ENCODE measurements at regions not wholly inside any gene's neighbourhood (a gene's known extent, or its start where the extent isn't known, plus 50 kb on each side); places are given as distances from the start of the nearest gene placed in this dataset.
"Not testable (repeated sequence)": the region's sequence is repeated elsewhere in the genome, so short reads cannot be mapped to it uniquely, and the experiment has no call there.

DNA sequence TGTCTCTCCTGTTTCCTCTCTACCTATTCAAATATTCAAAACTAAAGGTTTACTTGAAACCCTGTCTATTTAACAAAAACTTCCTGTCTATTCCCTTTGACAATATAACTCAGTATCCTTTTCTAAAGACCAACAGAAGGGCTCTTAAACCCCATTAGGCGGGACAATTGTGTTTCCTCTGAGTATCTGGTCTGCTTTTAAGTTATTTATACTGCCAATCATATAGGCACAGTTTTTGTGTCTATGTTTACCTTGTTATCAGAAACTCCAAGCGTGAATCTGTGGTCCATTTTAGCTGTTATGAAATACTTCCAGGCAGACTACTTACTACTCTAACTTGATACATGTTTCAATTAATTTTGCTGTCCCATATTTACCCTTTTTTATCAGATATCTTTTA, 350.0 kb upstream of the CTSO start:
- no peak for FAIRE-seq

DNA sequence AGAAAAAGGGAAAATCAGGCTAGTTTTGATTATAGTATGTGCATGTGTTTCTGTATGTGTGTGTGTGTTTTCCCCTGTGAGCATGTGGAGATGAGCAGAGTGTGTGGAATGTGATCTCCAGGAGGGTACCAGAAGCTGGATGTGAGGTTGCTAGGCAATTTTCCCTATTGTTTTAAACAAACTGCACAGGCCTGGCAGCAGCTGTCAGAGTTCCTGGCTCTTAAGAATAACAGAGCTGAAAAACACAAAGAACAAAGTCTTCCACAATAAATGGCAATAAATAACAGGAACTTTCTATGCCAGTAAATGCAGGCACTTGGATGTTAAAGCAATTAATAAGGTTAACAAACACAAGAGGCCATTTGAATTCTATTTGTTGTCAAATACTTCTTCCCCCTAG, 344.6 kb upstream of the CTSO start:
- FAIRE-seq, result peak; percentile 94

DNA sequence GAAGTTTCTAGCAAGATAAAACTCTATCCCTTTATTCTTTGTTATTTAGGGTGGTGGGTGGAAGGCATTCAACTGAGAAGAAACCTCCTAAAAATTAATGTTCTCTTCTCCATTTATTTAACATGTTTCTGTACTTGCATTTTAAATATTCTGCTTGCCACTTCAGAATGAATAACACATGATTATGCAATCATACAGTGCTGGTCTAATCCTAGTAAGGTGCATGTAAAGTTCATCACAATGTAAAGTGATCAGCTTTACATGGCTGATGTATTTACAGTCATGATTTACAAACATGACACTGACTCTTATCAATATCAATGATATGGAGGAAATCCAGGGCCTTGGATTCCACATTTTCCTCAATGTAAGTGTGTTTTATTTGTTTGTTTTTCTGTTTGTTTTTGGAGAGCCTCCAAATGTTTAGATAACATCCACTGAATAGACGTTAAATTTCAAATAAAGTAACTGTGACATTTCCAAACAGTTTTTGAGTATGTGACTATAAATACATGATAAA, 342.1 kb upstream of the CTSO start:
- FAIRE-seq, result peak; percentile 45

DNA sequence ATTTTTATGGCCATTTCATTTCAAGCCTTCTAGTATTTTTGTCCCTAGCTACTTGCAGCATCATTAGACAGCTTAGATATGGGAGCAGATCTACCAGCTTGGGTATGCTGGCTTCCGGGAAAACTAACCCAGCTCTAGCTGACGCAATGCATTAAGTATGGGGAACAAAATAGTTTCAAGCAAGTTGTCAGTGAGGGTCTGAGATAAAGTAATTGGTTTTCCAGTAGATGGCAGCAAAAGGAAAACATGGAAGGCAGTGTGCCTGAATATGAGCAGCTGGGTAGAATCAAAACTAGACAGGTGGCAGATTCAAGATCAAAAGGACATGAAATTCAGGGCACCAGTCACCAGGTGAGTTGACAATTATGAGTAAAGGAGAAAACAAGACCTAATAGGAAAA, 340.9 kb upstream of the CTSO start:
- no peak for FAIRE-seq

DNA sequence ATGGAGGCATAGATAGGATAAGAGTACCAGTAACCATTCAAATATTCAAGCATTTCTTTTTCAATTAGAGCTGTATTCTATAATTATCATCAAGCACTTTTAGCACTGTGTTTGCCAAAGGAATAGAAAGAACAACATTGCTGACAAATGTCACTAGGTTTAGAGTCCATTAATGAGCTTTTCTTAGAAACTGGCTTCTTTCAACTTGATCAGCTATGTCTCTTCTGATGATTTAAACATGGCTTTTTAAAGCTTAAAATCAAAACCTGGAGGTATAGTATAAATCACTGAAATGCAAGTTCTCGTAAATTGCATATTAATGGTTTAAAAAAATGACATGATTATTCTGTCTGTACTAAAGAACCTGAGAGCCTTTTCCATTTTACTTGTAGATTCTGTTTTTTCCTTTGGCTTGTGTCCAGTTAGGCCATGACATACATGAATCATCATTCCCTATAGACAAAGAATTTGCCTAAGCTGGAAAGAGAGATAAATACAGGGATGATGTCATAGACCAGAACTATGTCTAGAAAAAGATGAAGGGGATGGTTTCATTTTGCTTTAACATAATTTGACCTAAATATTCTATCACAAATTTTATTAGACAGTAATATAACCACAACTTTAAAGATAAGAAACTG, 340.1 kb upstream of the CTSO start:
- FAIRE-seq, result no peak

DNA sequence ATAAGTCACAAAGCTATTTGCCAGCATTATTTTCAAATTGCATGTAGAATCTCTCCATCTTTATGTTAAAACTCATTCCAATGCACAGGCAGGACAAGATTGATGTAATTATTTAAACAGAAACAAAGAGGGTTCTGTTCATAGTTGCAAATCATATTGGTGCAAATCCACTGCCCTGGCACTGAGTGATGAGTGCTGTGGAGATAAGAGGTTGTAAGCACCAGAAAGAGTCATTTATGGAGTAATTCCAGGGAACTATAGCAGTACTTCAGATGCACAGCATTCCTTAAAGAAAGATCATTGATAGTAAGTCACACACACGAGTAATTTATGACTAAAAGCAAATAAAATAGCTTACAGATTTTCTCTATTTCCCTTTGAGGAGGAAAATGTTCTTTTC, 337.7 kb upstream of the CTSO start:
- no peak for FAIRE-seq

DNA sequence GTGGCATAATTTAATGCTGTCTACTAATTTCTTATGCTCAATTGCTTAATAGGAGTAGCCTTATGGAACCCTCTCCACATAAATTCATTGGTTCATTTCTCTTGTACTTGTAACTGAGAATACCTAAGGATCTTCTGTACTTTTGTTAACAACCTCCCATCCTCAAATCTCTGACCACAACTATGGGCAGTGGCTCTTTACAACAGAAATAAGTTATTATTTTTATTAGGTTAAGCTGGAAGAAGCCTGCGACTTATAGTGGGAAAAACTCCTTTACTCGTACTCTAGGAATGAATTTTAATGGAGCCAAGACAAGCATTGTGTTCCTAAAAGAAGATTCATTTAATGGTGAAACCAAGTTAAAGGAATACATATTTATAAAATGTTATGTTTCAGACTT, 337.1 kb upstream of the CTSO start:
- no peak for FAIRE-seq

DNA sequence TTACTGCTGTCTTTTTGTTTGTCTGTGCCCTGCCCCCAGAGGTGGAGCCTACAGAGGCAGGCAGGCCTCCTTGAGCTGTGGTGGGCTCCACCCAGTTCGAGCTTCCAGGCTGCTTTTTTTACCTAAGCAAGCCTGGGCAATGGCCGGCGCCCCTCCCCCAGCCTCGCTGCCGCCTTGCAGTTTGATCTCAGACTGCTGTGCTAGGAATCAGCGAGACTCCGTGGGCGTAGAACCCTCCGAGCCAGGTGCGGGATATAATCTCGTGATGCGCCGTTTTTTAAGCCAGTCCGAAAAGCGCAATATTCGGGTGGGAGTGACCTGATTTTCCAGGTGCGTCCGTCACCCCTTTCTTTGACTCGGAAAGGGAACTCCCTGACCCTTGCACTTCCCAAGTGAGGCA, 336.4 kb upstream of the CTSO start:
- FAIRE-seq, result not testable (repeated sequence)

DNA sequence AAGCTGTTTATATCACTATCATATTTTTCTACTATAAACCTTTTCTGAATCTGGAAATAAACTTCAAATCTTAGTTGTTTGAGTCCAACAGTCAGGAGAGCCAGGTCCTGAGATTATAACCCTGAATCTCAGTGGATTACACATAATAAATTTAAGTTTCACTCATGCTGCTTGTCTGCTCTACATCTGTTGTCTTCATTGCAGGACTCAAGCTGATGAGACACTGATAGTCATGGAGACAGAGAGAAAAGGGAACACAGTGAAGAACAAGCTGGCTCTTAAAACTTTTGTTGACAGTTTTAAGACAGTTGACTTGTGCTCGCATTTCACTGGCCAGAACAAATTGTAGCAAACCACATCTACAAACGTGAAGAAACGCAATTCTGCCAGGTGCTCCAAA, 327.0 kb upstream of the CTSO start:
- no peak for FAIRE-seq

DNA sequence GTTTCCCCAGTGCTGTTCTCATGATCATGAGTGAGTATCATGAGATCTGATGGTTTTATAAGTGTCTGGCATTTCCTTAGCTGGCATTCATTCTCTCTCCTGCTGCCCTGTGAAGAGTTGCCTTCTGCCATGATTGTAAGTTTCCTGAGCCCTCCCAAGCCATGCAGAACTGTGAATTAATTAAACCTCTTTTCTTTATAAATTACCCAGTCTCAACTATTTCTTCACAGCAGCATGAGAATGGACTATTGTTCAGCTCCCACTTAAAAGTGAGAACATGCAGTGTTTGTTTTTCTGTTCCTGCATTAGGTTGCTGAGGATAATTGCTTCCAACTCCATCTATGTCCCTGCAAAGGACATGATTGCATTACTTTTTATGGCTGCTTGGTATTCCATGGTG, 311.7 kb upstream of the CTSO start:
- FAIRE-seq, result no peak

DNA sequence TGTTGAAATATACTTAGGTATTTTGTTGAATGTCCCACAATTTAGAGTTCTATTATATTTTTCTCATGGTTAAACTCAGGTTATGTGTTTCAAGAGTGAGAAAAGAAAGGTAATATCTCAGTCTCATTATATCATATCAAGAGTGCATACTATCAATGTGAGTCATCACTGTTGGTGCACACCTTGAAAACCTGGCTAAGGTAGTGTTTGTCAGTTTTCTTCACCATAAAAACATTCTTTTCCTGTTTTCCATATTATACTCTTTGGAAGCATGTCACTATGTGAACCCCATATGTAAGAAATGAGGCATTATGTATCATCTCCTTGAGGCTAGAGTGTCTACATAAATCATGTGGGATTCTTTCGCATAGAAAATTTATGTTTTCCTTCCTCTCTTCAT, 307.6 kb upstream of the CTSO start:
- no peak for FAIRE-seq

DNA sequence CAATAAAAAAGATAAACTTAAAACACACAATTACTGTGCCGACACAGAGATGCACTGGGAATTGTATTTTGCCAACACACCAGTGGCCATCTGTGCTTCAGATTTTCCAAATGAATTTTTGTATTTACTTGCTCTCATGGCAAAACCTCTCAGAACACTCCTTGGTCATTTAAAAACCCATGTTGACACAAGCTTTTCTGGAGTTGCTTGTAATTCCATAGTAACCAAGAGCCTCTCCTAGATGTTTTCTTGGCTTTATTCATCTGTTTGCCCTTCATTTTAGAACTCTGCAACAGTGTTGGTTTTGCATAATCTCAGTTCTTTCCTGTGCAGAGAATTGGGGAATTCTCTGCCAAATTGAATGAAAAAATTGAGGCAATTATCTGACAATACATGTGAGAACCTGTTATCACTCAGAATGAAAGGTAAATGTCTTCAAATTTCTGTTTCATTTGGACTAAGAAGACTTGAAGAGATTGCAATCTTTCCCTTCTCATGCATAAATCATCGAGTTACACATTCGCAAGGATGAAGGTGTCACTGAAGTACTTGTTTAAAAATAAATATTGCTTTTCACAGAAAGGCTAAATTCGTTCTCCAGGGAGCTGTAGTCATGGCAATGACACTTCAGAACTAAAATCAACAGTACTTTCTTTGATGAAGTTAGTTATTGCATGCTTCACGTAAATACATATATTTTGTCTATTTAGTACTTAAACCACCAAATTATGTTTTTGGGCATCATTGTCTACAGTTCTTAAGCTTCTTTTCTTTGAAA, 301.8 kb upstream of the CTSO start:
- peak; percentile 59 for FAIRE-seq

DNA sequence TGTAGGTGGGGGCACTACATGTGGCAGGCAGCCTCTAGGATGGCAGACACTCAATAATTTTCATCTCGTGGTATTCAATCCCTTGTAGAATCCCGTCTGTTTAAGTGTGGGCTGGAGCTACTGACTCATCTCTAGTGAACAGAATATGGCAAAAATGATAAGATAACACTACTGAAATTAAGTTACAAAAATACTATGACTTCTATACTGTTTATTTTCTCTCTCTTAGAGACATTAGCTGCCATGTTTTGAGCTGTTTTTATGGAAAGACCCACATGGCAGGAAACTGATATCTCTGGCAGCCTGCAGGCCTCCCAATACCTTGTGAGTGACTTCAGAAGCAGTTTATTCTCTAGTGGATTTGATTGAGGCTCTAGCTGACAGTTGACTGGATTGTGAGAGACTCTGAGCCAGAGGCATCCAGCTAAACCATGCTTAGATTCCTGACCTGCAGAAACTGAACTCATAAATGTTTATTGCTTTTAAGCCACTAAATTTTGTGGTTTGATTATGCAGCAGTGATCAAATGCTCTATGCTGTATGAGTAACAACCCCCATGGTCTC, 298.8 kb upstream of the CTSO start:
- FAIRE-seq, result no peak

DNA sequence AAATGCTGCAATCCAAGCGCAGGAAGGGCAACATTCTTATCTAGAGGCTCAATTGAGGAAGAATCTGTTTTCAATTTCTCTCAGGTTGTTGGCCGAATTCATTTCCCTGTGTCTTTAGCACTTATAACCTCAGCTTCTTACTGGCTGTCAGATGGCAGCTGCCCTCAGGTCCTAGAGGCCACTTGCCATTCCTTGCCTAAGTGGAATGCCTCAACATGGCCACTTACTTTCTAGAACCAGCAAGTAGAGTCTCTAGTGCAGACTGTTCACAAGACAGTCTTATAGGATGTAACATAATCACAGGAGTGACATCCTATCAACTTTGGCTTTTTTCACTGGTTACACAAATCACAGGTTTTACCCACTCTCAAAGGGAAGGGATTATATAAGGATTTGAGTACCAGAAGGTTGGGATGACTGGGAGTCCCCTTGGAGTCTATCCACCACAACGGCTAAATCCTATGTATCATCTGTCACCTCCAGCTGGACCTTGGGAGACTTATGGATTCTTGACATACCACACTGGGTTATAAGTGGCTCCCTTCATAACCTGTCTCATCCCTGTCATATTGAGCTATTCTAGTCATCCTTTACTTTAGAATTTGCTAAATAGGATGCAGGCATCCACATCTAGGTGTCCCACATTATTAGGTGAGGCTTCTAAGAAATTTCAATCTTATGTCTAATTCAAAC, 297.9 kb upstream of the CTSO start:
- no peak for FAIRE-seq

DNA sequence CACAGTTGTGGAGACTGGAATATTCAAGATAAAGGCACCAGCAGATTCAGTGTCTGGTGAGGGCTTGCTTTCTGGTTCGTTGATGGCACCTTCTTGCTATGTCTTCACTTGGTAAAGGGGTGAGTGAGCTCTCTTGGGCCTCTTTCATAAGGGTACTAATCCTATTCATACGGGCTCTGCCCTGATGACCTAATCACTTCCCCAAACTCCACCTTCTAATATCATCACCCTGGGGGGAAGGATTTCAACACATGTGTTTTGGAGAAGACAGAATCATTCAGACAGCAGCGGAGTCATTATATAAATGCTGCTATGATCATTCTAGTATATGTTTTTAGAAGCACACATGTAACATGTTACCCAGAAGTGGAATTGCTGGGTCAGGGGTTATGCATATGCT, 295.3 kb upstream of the CTSO start:
- FAIRE-seq, result no peak

DNA sequence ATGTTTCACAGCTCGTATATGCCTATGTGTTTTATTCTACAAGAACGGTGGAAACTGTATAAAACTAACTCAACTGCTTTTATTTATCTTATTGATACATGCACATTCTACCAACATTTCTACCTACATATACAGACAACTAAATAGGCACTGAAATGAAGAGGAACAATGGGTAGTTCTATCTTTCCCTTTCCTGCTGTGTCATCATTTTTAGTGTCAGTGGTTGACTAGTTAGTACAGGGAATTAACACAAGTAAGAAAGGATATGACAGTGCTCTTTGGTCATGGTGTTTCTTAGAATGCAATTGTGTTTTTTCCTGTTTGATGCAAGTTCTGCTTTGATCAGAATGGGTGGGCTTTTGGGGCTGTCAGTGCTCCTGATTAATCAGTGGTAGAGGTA, 293.8 kb upstream of the CTSO start:
- no peak for FAIRE-seq

DNA sequence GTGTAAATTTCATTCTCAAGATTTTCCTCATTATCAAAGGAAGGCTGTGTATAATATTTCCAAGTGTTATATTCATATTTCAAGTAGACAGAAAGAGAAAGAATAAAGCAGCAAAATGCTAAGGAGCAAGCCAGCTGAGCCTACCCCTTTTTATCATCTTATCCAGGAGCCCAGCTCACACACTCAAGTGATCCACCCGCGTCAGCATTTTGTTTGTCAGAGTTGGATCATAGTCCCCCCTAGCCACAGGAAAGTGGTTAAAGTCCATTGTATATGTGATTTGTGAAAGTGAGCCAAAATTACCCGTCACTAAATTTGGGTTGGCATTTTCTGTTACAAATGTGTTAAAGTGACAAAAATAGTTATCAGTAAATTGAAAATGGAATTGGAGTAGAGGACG, 289.3 kb upstream of the CTSO start:
- FAIRE-seq, result no peak

DNA sequence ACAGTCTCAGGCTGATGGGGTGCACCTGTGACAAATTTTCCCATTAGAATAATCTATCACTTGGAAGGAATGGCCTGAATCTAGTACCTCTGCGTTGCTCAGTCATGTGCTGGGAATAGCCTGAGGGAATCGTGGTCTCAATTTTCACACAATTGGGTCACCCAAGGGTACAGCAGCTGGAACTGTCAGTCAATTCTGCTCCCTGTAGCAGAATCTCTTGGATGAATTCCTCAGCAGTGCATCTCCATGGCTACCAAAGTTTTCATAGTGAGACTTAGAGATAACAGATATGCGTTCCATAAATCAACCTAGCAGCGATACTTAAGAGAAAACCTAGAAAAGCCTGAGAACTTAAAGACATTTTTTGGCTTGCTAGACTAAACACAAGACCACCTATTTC, 288.7 kb upstream of the CTSO start:
- no peak for FAIRE-seq

DNA sequence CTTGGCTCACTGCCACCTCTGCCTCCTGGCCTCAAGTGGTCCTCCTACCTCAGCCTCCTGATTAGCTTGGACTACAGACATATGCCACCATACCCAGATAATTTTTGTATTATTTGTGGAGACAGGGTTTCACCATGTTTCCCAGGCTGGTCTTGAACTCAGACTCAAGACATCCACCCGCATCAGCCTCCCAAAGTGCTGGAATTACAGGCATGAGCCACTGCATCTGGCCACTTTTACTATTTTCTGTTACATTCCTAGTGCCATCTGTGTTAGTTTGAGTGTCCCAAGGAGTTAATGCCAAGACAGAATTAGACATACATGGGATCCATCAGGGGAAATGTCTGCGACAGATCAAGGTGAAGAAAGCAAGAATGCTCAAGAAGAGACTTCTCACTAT, 288.2 kb upstream of the CTSO start:
- no peak for FAIRE-seq

DNA sequence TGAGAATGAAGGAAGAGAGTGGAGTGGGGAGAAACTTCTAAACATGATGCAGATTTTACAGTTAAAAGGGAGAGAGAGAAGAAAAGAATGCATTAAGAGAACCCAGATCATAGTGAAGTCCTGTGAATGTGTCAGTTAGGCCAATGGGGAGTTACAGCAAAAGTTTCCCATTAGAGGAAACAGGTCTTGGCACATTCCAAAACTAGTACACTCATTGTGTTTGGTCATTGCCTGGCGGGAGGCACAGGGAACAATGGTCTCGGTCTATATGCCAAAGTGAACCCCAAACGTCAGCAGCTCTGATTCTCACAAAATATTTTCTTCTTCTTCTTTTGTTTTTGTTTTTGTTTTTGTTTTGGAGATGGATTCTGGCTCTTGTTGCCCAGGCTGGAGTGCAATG, 284.5 kb upstream of the CTSO start:
- no peak for FAIRE-seq

DNA sequence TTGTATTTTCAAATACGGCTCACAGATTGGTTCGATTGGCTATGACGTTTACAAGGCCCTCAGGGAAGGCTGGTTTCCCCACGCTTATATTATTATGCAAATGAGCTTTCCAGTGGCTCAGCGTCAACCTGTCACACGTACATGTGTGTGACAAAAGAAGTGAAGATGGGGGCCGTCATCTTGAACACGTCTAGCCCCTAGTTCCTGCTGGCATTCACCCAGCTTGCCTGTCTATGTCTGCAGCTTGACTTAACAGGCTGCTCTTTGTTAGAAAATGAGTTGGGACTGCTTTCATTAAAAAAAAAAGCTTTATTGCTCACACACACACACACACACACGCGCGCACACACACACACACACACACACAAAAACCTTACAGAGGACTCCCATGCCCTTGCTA, 283.6 kb upstream of the CTSO start:
- no peak for FAIRE-seq

DNA sequence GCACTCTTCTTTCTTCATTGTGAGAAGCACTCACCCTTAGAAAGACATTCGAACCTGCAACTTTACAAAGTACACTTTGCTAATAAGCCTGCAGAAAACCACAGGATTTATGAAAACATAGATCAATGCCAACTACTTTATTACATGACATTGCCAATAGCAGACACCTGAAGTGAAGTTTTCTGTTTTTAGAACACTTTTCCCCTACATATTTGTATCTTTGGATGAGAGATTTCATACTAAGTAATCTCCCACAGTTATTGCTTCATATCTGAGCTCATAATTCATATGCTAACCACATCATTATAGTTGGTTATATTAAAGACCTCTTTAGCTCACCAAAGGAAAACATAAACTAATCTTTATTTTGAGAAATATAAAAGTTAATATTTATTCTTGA, 276.5 kb upstream of the CTSO start:
- no peak for FAIRE-seq

DNA sequence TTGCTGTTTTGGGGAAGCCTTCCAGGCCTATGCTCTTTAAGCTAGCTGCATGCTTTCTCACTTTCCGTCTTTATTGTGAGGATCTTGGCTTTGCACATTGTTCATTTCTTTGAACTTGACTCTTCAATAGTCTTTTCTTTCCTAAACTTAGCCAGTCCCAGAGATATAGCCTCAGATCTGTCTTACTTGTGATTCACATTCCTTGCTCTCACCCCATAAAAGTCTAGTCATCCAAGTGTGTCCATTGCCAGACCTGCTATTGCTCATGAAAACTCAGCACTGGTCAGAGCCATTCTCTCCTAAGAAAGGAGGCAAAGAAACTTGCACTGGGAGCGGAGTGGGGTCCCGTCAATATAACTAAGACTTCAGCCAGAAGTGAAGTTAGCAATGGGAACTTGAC, 275.0 kb upstream of the CTSO start:
- FAIRE-seq, result no peak

DNA sequence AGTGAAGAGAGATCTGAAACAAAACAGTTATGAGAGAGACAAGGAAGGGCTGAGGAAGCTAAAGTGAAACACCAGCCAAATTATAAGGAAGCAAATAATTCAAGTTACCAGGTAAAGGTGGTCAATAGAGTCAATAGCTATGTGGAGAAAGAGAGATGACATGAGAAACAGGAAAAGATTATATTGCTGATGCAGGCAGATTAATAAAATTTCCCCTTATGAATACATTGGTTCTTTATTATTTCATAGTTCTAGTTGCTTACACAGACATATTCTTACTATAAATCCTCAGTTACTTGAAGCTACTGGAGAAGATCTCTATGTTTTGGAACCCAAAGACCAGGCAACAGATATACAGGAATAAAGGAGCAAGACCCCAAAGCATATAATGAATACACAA, 273.7 kb upstream of the CTSO start:
- FAIRE-seq, result no peak

Measured in endometrium (tissue), 2 donors.